ENCODE measurements at regions not wholly inside any gene's neighbourhood (a gene's known extent, or its start where the extent isn't known, plus 50 kb on each side); places are given as distances from the start of the nearest gene placed in this dataset.

DNA sequence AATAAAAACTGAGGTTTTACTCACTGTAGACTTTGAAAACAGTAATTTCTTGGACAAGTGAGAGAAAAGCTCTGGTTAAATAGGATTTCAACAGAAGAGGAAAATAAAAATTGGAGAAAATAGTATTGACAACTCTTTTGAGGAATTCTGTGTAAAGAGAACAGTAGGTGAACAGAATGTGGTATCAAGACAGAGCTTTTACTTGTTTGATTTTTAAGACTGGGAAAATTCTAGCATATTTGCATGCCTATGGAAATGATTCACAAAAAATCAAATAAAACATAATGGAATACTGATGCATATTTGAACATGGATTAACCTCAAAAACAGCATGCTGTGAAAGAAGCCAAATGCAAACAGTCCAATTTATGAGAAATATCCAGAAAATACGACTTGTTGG lies 504.6 kb downstream of the KCTD8 start:
- DNase-seq: no peak

DNA sequence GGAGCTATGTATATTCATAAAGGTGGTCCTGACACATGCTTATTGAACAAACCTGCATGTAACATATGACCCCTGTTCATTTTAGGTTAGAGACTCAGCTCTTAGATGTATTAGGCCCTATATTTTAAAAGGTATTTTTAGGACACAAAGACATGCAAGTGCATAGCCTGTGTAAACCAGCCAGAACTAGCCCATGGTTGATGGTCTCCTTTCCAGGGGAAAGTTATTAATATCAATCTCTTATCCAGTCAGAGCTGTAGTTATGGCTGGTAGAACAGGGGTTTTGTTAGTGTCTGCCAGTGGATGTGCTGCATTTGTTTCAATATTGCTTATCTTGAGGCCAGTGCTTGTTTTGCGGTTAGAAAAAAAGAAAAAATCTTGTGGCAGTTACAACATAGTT lies 488.6 kb downstream of the KCTD8 start:
- DNase-seq: no peak

DNA sequence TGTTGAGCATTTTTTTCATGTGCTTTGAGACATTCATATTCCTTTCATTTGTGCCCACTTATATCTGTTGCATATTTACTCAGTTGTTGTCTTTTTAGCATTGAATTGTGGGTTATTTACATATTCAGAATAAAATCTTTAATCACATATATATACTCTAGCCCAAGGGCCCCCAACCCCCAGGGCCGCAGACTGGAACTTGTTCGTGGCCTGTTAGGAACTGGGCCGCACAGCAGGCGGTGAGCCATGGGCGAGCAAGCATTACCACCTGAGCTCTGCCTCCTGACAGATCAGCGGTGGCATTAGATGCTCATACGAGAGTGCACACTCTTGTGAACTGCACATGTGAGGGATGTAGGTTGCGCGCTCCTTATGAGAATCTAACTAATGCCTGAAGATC lies 480.6 kb downstream of the KCTD8 start:
- no peak for DNase-seq

DNA sequence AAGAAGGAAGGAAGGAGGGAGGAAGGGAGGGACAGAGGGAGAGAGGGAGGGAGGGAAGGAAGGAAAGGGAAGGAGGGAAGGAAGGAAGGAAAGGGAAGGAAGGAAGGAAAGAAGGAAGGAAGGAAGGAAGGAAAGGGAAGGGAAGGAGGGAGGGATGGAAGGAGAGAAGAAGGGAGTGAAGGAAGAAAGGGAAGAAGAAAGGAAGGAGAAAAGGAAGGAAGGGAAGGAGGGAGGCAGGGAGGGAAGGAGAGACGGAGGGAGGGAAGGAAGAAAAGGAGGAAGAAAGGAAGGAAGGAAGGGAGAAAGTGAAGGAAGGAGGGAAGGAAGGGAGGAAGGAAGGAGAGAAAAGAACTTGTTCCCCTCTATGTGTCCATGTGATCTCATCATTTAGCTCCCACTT lies 465.0 kb downstream of the KCTD8 start:
- DNase-seq: no peak

DNA sequence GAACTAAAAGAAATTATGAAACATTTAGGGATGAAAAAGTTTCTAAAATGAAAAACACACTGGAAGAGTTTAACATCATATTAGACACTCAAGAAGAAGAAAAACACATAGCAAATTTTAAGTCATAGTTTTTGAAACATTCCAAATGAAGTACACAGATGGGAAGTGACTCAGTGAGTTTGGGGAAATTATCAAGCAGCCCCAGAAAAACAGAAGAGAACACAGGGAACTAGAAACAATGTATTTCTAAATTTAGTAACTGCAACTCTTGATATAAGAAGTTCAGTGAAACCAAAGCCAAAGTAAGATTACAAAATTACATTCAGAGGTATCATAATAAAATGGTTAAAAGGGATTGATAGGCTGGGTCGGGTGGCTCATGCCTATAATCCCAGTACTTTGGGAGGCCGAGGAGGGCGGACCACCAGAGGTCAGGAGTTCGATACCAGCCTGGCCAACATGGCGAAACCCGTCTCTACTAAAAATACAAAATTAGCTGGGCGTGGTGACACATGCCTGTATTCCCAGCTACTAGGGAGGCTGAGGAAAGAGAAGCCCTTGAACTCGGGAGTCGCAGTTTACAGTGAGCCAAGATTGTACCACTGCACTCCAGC lies 461.2 kb downstream of the KCTD8 start:
- DNase-seq: no peak

DNA sequence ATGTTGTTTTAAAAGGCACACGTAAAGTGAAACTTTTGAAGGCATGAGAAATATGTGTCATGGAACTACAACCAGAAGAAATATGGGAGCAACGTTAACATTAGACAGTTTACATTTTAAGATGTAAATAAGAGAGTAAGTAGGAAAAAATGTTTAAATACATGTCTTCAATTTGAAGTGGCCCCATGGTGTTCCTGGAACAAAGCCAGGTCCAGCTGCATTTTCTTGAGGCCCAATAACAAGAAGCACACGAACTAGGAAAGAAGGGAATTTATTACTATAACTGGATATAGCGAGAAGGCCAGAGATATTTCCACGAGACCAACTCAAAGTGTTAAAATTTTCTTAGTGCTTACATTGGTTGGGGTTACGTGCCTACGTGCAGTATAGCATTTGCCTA lies 458.1 kb downstream of the KCTD8 start:
- DNase-seq: no peak

DNA sequence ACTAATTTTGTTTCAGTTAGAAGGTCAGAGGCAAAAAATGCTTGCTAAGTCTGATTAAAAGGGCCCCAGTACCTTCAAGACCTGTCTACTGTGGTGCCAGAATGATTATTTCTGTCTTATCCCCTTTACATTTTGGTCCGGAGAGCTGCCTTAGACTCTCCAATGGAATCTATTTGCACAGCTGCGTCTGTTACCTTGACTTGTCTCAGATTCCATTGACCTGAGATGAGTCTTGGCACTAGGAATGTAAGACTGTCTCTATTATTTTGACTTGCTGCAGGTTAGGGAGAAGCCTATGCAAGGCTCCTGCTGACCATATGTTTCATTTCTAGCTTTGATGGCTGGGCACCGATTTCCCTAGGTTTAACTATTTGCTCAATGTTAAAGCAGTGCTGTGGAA lies 457.6 kb downstream of the KCTD8 start:
- DNase-seq: no peak

DNA sequence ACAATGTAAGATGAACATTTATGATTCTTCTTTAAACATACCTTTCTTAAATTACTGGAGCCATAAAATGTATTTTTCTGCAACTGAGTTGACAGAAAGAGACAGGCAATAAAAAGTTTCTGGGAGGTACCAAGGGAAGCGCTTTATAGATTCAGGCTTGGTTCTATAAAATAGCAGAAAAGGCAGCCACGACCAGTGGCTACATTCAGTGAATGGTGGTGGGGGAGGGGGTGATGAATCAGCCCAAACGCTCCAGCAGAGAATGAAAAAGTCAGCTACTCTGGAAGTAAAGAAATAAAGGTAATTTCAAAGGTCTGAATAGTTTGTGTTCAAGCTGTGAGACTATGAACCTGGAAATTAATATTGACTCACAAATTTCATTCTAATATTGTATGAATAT lies 456.1 kb downstream of the KCTD8 start:
- DNase-seq: no peak

DNA sequence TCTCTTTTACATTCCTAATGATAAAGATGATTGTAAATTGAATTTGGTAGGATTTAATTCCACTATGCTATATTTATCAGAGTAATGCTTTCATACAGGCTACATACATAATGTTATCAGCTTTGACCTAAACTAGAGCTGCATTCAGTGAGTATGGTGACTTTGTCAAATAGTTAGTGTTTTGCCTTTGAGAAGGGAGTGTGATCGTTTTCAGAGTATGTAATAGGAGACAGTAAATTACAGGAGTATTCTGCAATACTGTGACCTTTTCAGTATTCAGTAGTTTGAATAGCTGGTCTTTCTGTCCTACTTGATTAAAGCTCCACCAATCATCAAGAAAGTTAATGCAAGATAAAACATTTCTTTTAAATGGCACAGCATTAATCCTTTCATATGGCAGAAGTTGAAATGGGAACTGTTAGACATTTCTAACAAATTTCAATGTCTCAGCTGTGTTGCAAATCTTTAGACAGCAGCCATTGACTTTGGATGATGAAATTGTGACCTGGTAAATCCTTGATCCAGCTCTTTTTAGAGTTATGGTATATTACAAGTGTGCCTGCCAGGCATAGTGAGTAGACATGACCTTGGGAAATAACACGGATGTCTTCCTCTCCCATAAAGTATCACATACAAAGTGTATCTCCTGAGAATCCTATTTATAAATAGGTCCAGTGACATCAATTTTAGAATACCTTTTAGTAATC lies 455.3 kb downstream of the KCTD8 start:
- DNase-seq: no peak

DNA sequence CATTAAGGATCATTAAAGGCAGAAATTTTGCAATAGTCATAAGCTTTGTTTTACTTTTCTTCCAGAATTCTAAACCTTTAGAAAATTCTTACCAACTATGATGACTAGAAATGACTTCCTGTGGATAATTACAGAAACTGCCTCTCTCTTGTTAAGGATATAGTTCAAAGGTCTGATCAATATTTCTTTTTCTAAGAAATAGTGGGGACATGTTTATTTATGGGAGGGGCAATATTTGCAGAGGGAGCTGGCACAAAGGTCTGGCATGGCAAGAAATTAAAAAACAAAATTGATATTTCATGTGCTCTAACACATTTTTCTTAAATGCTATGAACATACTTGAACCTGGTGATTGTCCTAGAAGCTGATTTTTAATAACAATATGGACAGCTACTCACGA lies 448.9 kb downstream of the KCTD8 start:
- no peak for DNase-seq

DNA sequence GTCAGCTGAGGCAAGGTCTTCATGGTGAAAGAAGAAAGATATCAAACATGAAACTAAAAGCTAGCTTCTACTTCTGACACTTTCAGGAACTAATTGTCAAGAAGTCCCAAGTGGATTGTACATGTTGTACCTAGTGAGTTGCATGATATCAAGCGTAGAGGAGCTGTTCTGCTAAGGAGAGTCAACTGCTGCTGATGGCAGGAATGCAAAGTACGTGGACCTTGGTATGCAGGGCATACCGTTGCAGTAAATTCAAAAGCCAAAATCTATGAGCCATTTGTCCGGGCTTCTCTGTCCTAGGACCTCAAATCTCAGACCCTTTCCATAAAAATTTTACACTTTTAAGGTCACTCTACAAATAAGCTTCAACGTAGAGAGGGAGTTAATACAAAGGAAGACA lies 446.2 kb downstream of the KCTD8 start:
- no peak for DNase-seq

DNA sequence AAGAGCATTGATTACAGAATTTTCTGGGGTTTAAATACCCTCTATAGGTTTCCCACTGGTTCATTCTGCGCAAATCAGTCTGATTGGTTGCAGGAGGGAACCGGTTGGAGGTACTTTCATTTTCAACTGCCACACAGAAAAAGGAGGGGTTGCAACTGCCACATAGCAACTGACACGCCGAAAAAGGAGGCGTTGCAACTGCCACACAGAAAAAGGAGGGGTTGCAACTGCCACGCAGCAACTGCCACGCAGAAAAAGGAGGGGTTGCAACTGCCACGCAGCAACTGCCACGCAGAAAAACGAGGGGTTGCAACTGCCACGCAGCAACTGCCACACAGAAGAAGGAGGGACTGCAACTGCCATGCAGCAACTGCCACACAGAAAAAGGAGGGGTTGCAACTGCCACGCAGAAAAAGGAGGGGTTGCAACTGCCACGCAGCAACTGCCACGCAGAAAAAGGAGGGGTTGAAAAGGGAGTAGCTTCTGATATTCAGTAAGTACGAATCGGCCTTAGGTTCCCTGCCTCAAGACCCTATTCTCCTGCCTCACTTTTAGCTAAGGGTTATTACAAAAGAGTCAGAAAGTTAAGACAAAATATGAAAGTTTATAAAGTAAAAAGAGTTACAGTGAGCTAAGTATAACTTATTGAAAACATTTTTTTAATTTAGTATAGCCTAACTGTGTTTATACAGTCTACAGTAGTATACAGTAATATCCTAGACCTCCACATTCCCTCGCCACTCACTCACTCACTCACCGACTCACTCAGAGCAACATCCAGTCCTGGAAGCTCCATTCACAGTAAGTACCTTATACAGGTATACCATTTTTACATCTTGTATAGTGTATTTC lies 431.8 kb downstream of the KCTD8 start:
- no peak for DNase-seq

DNA sequence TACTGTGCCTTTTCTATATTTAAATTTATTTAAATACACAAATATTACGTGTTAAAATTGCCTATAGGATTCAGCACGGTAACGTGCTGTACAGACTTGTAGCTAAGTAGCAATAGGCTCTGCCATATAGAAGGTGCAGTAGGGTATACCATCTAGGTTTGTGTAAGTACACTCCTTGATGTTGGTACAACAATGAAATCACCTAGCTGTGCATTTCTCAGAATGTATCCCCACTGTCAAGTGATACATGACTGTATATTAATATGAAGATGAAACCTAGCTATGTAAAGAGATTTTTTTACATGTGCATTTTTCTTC lies 431.2 kb downstream of the KCTD8 start:
- DNase-seq: no peak

DNA sequence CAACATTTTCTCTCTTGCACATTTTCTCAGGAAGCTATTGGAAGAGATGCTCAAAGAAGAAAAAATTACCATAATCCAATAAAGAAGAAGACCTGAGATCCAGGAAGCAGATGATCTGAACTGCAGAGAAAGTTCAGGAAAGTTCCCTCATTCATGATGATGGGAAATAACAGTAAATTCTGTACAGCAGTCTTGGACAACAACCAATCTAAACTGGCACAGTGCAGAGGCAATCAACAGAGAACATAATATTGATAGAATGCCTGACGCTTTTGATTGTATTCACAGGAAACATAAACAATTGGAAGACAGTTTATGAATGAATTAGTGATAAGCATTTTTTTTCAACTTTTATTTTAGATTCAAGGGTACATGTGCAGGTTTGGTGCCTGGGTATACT lies 428.9 kb downstream of the KCTD8 start:
- DNase-seq: no peak

DNA sequence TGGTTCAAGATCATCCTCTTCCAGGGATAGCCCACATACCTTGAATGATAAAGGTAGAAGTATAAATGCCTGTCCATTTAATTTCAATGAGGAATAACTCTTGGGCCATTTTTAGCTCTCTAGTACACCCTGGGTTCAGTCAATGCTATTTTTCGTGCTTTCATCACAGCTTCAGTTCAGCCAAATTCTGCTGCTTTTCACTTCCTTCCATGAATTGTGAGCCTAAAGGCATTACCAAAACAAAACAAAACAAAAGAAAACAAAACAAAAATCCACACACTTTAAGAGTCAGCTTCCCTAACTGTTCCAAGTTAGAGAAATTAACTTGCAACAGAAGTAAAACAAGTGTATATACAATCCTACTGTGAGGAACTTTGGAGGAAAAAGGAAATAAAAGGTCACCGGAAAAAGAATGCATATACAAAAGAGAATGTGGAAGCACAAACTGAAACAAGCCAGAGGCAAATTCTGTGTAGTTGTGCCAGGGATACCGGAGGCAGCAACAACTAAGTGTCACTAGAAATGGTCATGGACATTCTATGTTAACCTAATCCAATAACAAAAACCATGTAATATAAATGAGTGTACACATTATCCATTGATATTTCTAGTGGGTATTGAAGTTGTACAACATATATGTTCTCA lies 423.1 kb downstream of the KCTD8 start:
- DNase-seq: no peak

DNA sequence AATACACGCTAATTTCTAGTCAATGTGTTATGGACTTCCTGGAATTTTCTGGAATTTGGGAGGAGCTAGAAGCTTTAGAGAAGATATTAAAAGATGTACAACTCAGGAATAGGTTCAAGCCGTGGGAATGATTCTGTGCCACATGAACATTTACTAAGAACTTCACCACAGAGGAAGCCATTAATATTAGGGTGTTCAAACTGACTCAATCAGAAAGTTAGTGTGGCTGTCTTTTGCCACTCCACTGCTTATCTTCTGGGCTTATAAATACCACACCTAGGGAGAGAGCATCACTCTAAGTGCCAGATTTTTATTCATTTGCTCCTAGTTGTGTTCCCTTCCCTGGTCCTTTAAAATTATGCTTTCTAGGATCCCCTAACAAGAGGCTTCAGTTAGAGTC lies 409.8 kb downstream of the KCTD8 start:
- DNase-seq: no peak

DNA sequence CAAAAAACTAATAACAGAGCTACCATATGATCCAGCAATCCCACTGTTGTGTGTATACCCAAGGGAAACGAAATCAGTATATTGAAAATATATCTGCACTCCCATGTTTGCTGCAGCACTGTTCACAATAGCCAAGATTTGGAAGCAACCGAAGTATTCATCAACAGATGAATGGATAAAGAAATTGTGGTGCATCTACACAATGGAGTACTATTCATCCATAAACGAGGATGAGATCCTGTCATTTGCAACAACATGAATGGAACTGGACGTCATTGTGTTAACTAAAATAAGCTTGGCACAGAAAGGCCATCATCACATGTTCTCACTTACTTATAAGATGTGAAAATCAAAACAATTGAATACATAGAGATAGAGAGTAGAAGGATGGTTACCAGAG lies 402.1 kb downstream of the KCTD8 start:
- no peak for DNase-seq

DNA sequence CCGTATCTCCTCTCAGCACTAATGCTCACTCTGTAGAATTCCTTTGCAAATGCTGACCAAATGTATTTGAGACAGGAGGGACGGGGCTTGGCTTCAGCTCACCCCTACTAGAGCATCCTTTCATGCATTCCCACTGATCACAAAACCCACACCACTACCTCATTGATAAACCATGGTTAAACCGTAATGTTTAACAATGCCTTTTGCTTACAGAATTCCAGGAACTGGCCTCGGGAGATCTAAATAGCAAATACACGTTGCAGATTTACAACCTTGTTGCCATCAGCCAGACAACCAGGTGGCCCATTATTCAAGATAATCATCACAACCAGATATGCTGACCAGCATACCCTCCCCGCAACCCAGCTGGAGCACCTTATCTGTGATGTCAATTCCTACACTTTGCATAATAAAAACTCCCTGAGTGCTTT lies 391.9 kb downstream of the KCTD8 start:
- DNase-seq: no peak

DNA sequence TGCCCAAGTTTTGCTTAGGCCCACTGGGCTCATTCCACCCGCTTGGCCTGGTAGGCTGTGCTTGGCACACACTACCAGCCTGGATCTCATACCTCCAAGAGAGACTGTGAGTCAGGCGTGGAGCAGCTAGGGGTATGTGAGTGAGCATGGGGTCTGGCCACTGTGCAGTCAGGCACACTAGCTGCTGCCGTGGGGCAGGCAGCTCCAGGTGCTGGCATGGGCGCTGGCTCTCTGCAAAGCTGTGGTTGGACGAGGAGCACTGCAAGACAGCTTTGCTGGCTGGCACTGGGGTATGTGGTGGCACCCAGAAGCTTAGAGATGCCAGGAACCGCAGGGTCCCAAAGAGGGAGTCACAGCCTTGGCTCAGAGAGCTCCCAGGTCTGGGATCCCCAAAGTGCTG lies 377.8 kb downstream of the KCTD8 start:
- no peak for DNase-seq

DNA sequence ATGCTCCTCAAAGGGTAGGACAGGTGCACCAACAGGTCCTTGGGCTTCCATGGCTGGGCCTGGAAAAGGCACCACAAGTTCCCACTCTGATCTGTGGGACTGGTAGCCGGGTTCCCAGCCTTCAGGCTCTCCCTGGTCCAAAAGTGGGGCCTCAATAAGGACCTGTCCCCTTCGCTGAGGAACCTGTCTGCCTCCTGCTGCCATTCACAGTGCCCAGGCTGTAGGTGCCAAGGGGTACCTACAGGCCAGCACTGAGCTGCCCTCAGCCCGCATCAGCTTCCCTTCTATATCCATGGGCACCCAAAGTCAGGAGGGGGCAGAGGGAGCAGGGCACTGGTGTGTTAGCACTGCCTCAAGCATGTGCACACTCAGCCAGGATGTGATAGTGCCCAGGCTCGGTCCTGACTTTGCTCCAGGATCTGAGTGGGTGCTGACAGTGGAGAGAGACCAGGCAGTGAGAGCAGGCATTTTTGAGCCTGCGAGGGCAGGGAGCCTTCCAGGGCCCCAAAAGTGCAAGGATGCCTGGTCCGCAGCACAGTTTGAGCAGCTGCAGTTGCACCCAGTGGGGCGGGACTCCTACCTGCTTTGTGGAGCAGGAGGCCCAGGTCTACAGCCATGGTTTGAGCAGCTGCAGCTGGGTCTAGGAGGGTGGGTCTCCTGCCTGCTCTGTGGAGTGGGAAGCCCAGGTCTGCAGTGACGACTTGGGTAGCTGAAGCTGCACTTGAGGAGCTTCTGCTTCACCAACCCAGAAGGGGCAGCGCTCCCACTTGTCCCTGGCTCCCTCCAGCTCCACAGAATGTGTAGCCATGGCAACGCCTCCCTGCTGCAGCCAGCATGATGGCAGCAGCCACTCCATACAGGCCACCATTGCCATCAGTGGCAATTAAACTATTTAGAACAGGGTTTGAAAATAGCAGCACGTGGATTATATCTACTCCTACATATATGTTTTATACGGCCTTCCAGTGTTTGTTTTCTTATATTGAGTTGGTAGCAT lies 376.4 kb downstream of the KCTD8 start:
- DNase-seq: no peak

DNA sequence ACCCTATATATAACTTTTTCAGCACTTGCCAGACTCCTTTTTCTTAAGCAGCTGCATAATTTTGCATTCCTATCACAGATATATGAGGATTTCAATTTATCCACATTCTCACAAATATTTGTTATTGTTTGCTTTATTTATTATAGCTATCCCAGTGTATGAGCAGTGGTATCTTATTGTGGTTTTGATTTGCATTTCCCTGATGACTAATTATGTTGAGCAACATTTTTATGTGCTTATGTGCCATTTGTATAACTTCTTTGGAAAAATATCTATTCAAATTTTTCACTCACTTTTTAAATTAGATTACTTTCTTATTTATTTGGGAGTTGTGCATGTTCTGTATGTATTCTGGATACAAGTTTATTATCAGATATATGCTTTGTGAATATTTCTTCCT lies 361.9 kb downstream of the KCTD8 start:
- DNase-seq: no peak

Data from amygdala (tissue), 56 donors.